ENCODE measurements at regions not wholly inside any gene's neighbourhood (a gene's known extent, or its start where the extent isn't known, plus 50 kb on each side); places are given as distances from the start of the nearest gene placed in this dataset.

GRCh38 chr12:89838833-89839232 is 130.2 kb upstream of the ATP2B1 start:
- Histone ChIP-seq H3K27me3 (ENCODE audit: control insufficient read depth, low read length) (no peaks in the 10 kb centered on the region), H4K20me1 (ENCODE audit: control insufficient read depth, insufficient read depth, low read depth, low read length) (no peaks in the 10 kb centered on the region), H3F3A (ENCODE audit: control insufficient read depth, insufficient read depth) (no peaks in the 10 kb centered on the region), H3K9me2 (replicated peaks; ENCODE audit: control insufficient read depth, low read length) (no peaks in the 10 kb centered on the region), H3K4me1 (ENCODE audit: control insufficient read depth, low read length) (peaks cover 30% of the 10 kb centered on the region), H3K4me2 (ENCODE audit: low read length) (no peak overlapping the region), H3K4me3 (ENCODE audit: low read length) (no peak overlapping the region), H3K27ac (ENCODE audit: low read depth, low read length) (no peak overlapping the region), H3K36me3 (ENCODE audit: control insufficient read depth, low read length) (no peaks in the 10 kb centered on the region), H3K9me3 (ENCODE audit: control insufficient read depth, insufficient read depth, low read length) (no peaks in the 10 kb centered on the region), H3K79me2 (ENCODE audit: control insufficient read depth, low read length) (no peaks in the 10 kb centered on the region)
- no peak for TF ChIP-seq EZH2phosphoT487 (IDR thresholded peaks at IDR 0.05; ENCODE audit: borderline replicate concordance, low read length)
- no peak for TF ChIP-seq CTCF (IDR thresholded peaks at IDR 0.05; ENCODE audit: low read depth, low read length, poor library complexity, severe bottlenecking)

- Histone ChIP-seq H3K4me1 (ENCODE audit: control insufficient read depth, low read length) (peaks cover 24% of the 10 kb centered on the region), H3K79me2 (ENCODE audit: control insufficient read depth, low read length) (no peaks in the 10 kb centered on the region), H4K20me1 (ENCODE audit: control insufficient read depth, insufficient read depth, low read depth, low read length) (no peaks in the 10 kb centered on the region), H3F3A (ENCODE audit: control insufficient read depth, insufficient read depth) (no peaks in the 10 kb centered on the region), H3K36me3 (ENCODE audit: control insufficient read depth, low read length) (no peaks in the 10 kb centered on the region), H3K4me3 (ENCODE audit: low read length) (no peak overlapping the region), H3K9me3 (ENCODE audit: control insufficient read depth, insufficient read depth, low read length) (no peaks in the 10 kb centered on the region), H3K9me2 (replicated peaks; ENCODE audit: control insufficient read depth, low read length) (no peaks in the 10 kb centered on the region), H3K27ac (ENCODE audit: low read depth, low read length) (no peak overlapping the region), H3K27me3 (ENCODE audit: control insufficient read depth, low read length) (no peaks in the 10 kb centered on the region), H3K4me2 (ENCODE audit: low read length) (no peak overlapping the region)
- no peak for TF ChIP-seq EZH2phosphoT487 (IDR thresholded peaks at IDR 0.05; ENCODE audit: borderline replicate concordance, low read length)
- no peak for TF ChIP-seq CTCF (IDR thresholded peaks at IDR 0.05; ENCODE audit: low read depth, low read length, poor library complexity, severe bottlenecking)
Measured at GRCh38 chr12:89836026-89836425, 127.4 kb upstream of the ATP2B1 start.

GRCh38 chr12:89834676-89835075 is 126.0 kb upstream of the ATP2B1 start:
- H3K9me2 ChIP-seq (replicated peaks; ENCODE audit: control insufficient read depth, low read length): no peaks in the 10 kb centered on the region
- TF ChIP-seq EZH2phosphoT487 (IDR thresholded peaks at IDR 0.05; ENCODE audit: borderline replicate concordance, low read length) (no peak), CTCF (IDR thresholded peaks at IDR 0.05; ENCODE audit: low read depth, low read length, poor library complexity, severe bottlenecking) (no peak)
- H4K20me1 ChIP-seq (ENCODE audit: control insufficient read depth, insufficient read depth, low read depth, low read length): no peaks in the 10 kb centered on the region
- H3K36me3 ChIP-seq (ENCODE audit: control insufficient read depth, low read length): no peaks in the 10 kb centered on the region
- H3K9me3 ChIP-seq (ENCODE audit: control insufficient read depth, insufficient read depth, low read length): no peaks in the 10 kb centered on the region
- H3K27ac ChIP-seq (ENCODE audit: low read depth, low read length): no peak overlapping the region
- H3K4me3 ChIP-seq (ENCODE audit: low read length): no peak overlapping the region
- H3F3A ChIP-seq (ENCODE audit: control insufficient read depth, insufficient read depth): no peaks in the 10 kb centered on the region
- H3K4me1 ChIP-seq (ENCODE audit: control insufficient read depth, low read length): peaks cover 14% of the 10 kb centered on the region
- no peaks in the 10 kb centered on the region for H3K79me2 ChIP-seq (ENCODE audit: control insufficient read depth, low read length)
- H3K27me3 ChIP-seq (ENCODE audit: control insufficient read depth, low read length): no peaks in the 10 kb centered on the region
- no peak overlapping the region for H3K4me2 ChIP-seq (ENCODE audit: low read length)
